RWPE2 (cell line): ENCODE measurements at regions not wholly inside any gene's neighbourhood (a gene's known extent, or its start where the extent isn't known, plus 50 kb on each side); places are given as distances from the start of the nearest gene placed in this dataset.
"Not testable (repeated sequence)": the region's sequence is repeated elsewhere in the genome, so short reads cannot be mapped to it uniquely, and the experiment has no call there.

Source experiments
- ATAC-seq: fragments of 200-7000 bp; cut with Tn5 transposase; 3 replicates; pipeline ENCODE4 v1.9.1; 2021; ENCODE audit warnings: low read depth
- DNase-seq: peaks from one replicate; pipeline ENCODE4 v3.0.0-alpha.2; 2020; ENCODE audit warnings: low spot score
- H3K27ac ChIP-seq: fragments of 450-650 bp; 2 replicates; pipeline ENCODE4 v1.5.1; 2017; ENCODE audit warnings: mild to moderate bottlenecking; ENCODE audit not compliant: poor library complexity, severe bottlenecking
- H3K27me3 ChIP-seq: fragments of 250-450 bp; sonication (Bioruptor Pico); 2 replicates; pipeline ENCODE4 v1.5.1; 2021; ENCODE audit warnings: mild to moderate bottlenecking, moderate library complexity; ENCODE audit not compliant: insufficient read depth, poor library complexity, severe bottlenecking
- H3K36me3 ChIP-seq: fragments of 250-450 bp; sonication (Bioruptor Pico); 2 replicates; pipeline ENCODE4 v1.5.1; 2020; ENCODE audit warnings: low read depth, mild to moderate bottlenecking, moderate library complexity
- H3K4me1 ChIP-seq: fragments of 250-450 bp; sonication (Bioruptor Pico); 2 replicates; pipeline ENCODE4 v1.5.1; 2021; ENCODE audit warnings: mild to moderate bottlenecking, moderate library complexity; ENCODE audit not compliant: insufficient read depth, poor library complexity, severe bottlenecking
- H3K4me3 ChIP-seq: fragments of 250-450 bp; sonication (Bioruptor Pico); 2 replicates; pipeline ENCODE4 v1.5.1; 2021; ENCODE audit warnings: mild to moderate bottlenecking, moderate library complexity; ENCODE audit not compliant: severe bottlenecking
- H3K9me3 ChIP-seq: fragments of 250-450 bp; sonication (Bioruptor Pico); 2 replicates; pipeline ENCODE4 v1.5.1; 2021; ENCODE audit warnings: mild to moderate bottlenecking, moderate library complexity; ENCODE audit not compliant: severe bottlenecking
- CTCF ChIP-seq: fragments of 450-650 bp; IDR thresholded peaks from one replicate; pipeline ENCODE4 v1.5.1; 2017; ENCODE audit warnings: mild to moderate bottlenecking, moderate library complexity; ENCODE audit not compliant: poor library complexity, severe bottlenecking

GRCh38 chr10:64115471-64115870 is 594.3 kb downstream of the REEP3 start:
- Histone ChIP-seq H3K4me3 (no peak overlapping the region), H3K9me3 (no peaks in the 10 kb centered on the region), H3K27ac (no peak overlapping the region), H3K27me3 (no peaks in the 10 kb centered on the region), H3K4me1 (peaks cover 5% of the 10 kb centered on the region), H3K36me3 (no peaks in the 10 kb centered on the region)
- DNase-seq (no peak), ATAC-seq (peak; percentile 33; the same call in 2 of the 3 replicates)
- no peak for TF ChIP-seq CTCF

DNA sequence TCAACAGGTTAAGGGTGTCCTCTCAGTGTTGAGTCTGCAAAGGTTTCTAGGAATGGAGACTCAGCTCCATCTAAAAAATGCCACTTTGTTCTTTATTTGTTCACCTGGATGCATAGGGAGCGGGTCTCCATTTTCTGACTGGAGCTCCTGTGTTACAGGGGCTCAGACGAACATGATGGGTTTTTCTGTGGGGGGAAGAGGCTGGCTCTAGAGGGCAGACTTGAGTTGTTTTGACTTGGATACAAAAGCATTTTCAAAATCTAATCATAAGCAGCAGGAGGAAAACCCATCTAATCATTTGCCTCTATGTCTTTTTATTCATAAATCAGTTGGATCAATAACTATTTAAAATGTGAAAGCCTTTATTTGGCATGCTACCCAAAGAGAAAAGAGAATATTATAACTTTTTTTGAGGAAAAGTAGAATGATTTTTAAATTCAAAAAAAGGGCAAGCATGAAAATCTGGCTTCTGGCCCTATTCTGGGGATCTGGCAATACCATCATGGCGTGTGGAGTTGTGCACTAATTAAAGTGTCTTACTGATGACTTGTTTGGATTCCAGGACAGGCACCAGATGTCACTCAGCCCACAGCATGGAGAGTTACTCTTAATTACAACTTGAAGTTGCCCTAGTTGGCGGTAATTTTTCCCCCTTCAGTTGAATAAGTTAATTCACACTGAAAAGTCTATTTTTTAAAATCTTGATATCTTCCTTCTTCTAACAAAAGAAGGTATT is 594.9 kb downstream of the REEP3 start:
- no peak for DNase-seq
- Histone ChIP-seq H3K9me3 (no peaks in the 10 kb centered on the region), H3K27me3 (no peaks in the 10 kb centered on the region), H3K27ac (no peak overlapping the region), H3K36me3 (no peaks in the 10 kb centered on the region), H3K4me3 (no peak overlapping the region), H3K4me1 (peaks cover 5% of the 10 kb centered on the region)
- peak; percentile 56; the same call in 2 of the 3 replicates for ATAC-seq
- peak; percentile 71 for TF ChIP-seq CTCF

- H3K9me3 ChIP-seq = no peaks in the 10 kb centered on the region
- H3K27ac ChIP-seq = no peak overlapping the region
- DNase-seq = no peak
- H3K4me1 ChIP-seq = peaks cover 5% of the 10 kb centered on the region
- no peak overlapping the region for H3K4me3 ChIP-seq
- no peaks in the 10 kb centered on the region for H3K27me3 ChIP-seq
- no peak for TF ChIP-seq CTCF
- H3K36me3 ChIP-seq = no peaks in the 10 kb centered on the region
- peak; percentile 40; the same call in 2 of the 3 replicates for ATAC-seq
These were observed 595.5 kb downstream of the REEP3 start for GRCh38 chr10:64116707-64117106.

GRCh38 chr10:64118736-64119135 is 597.5 kb downstream of the REEP3 start:
- no peaks in the 10 kb centered on the region for H3K27me3 ChIP-seq
- H3K9me3 ChIP-seq = no peaks in the 10 kb centered on the region
- no peak for DNase-seq
- H3K36me3 ChIP-seq = no peaks in the 10 kb centered on the region
- no peak overlapping the region for H3K4me3 ChIP-seq
- peaks cover 5% of the 10 kb centered on the region for H3K4me1 ChIP-seq
- no peak overlapping the region for H3K27ac ChIP-seq
- no peak for ATAC-seq
- TF ChIP-seq CTCF = no peak

DNA sequence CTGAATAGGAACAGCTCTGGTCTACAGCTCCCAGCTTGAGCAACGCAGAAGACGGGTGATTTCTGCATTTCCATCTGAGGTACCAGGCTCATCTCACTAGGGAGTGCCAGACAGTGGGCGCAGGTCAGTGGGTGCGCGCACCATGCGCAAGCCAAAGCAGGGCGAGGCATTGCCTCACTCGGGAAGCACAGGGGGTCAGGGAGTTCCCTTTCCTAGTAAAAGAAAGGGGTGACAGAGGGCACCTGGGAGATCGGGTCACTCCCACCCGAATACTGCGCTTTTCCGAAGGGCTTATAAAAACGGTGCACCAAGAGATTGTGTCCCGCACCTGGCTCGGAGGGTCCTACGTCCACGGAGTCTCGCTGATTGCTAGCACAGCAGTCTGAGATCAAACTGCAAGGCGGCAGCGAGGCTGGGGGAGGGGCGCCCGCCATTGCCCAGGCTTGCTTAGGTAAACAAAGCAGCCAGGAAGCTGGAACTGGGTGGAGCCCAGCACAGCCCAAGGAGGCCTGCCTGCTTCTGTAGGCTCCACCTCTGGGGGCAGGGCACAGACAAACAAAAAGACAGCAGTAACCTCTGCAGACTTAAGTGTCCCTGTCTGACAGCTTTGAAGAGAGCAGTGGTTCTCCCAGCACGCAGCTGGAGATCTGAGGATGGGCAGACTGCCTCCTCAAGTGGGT is 599.2 kb downstream of the REEP3 start:
- DNase-seq, ATAC-seq, H3K27ac ChIP-seq, H3K36me3 ChIP-seq, H3K4me3 ChIP-seq, H3K9me3 ChIP-seq, H3K27me3 ChIP-seq, H3K4me1 ChIP-seq: not testable (repeated sequence)
